ENCODE measurements at regions not wholly inside any gene's neighbourhood (a gene's known extent, or its start where the extent isn't known, plus 50 kb on each side); places are given as distances from the start of the nearest gene placed in this dataset.

- TF ChIP-seq EZH2phosphoT487 (IDR thresholded peaks at IDR 0.05; ENCODE audit: borderline replicate concordance, low read length) (no peak), CTCF (IDR thresholded peaks at IDR 0.05; ENCODE audit: low read depth, low read length, poor library complexity, severe bottlenecking) (no peak)
Measured at GRCh38 chr1:29658688-29659087, 422.4 kb downstream of the PTPRU start.
